HCT116 (cell line): ENCODE measurements at regions not wholly inside any gene's neighbourhood (a gene's known extent, or its start where the extent isn't known, plus 50 kb on each side); places are given as distances from the start of the nearest gene placed in this dataset.
"Not testable (repeated sequence)": the region's sequence is repeated elsewhere in the genome, so short reads cannot be mapped to it uniquely, and the experiment has no call there.

Source experiments
- ATAC-seq: fragments of 200-7000 bp; cut with Tn5 transposase; 2 replicates; pipeline ENCODE4 v1.9.1; 2020; ENCODE audit warnings: mild to moderate bottlenecking, moderate library complexity
- BruUV-seq: library from RNA; stranded (reverse); fragments of 400-500 nt; replicated peaks from 2 replicates; lab custom pipeline; 2021; lab: Mats Ljungman, UMichigan
- CTCF ChIA-PET: fragments of 300-600 bp; sonication (Branson Sonifier 250); formaldehyde crosslinking; loops from one replicate; lab custom pipeline; 2021; ENCODE audit warnings: antibody characterized with exemption; lab: Charles Lee
- POLR2A ChIA-PET: fragments of 300-600, 350-600 bp; sonication (Branson Sonifier 250); formaldehyde crosslinking; loops from one replicate; lab custom pipeline; 2021; ENCODE audit warnings: antibody characterized with exemption; lab: Charles Lee
- RAD21 ChIA-PET, 2 experiments: fragments of 300-600 bp; sonication (Branson Sonifier 250); formaldehyde crosslinking; loops; one replicate each; lab custom pipeline; 2023; ENCODE audit warnings: low total read pairs in 2 of 2; ENCODE audit not compliant: uncharacterized antibody in 2 of 2, unreplicated experiment in 2 of 2, low non-redundant PET in 1 of 2; lab: Charles Lee
- DNase-seq: peaks from one replicate; pipeline ENCODE4 v3.0.0-alpha.2; 2010; ENCODE audit warnings: low read depth, low spot score
- H2AFZ ChIP-seq: fragments of 200-600 bp; shearing (Covaris generic), sonication (generic); 2 replicates; pipeline ENCODE4 v1.6.1; 2017; ENCODE audit warnings: low read depth, mixed run types, mixed read lengths, antibody characterized with exemption, low read length; ENCODE audit not compliant: poor library complexity, severe bottlenecking
- H3K27ac ChIP-seq: 2 replicates; pipeline ENCODE4 v1.5.1; 2012; ENCODE audit warnings: low read depth, low read length
- H3K27me3 ChIP-seq: fragments of 200-600 bp; sonication (generic); 2 replicates; pipeline ENCODE4 v1.6.1; 2016; ENCODE audit warnings: mixed run types, low read length, mixed read lengths; ENCODE audit not compliant: insufficient read depth
- H3K36me3 ChIP-seq, 2 experiments: fragments of 200-500 bp in 1 of 2; fragments of 200-600 bp in 1 of 2; sonication (Bioruptor generic) in 1 of 2; sonication (generic) in 1 of 2; 2 replicates each; pipeline versions ENCODE4 v1.5.1 to v1.6.1; 2014 to 2016; ENCODE audit warnings: low read length in 2 of 2, inconsistent platforms in 1 of 2, mixed read lengths in 1 of 2, mixed run types in 1 of 2; ENCODE audit not compliant: insufficient read depth in 2 of 2, control insufficient read depth in 1 of 2
- H3K4me1 ChIP-seq, 2 experiments: fragments of 200-600 bp in 1 of 2; sonication (generic) in 1 of 2; 2 replicates each; pipeline versions ENCODE4 v1.5.1 to v1.6.1; 2012 to 2017; ENCODE audit warnings: low read length in 2 of 2, inconsistent platforms in 1 of 2, mild to moderate bottlenecking in 1 of 2, mixed read lengths in 1 of 2, mixed run types in 1 of 2, moderate library complexity in 1 of 2; ENCODE audit not compliant: insufficient read depth in 2 of 2, control insufficient read depth in 1 of 2
- H3K4me2 ChIP-seq: fragments of 200-600 bp; sonication (generic); 2 replicates; pipeline ENCODE4 v1.6.1; 2017; ENCODE audit warnings: mixed run types, low read length, mixed read lengths
- H3K4me3 ChIP-seq, 2 experiments: fragments of 200-600 bp in 1 of 2; sonication (generic) in 1 of 2; replicated peaks in 1 of 2; 2 replicates each; pipeline ENCODE4 v1.5.1; 2011 to 2016; ENCODE audit warnings: low read length in 2 of 2, control low read depth in 1 of 2, low read depth in 1 of 2, mild to moderate bottlenecking in 1 of 2, mixed read lengths in 1 of 2, mixed run types in 1 of 2
- H3K79me2 ChIP-seq: fragments of 200-600 bp; sonication (generic); 2 replicates; pipeline ENCODE4 v1.6.1; 2017; ENCODE audit warnings: mild to moderate bottlenecking, mixed run types, low read length, moderate library complexity, mixed read lengths; ENCODE audit not compliant: insufficient read depth
- H3K9ac ChIP-seq: fragments of 200-600 bp; sonication (generic); 2 replicates; pipeline ENCODE4 v1.6.1; 2016; ENCODE audit warnings: low read length, mixed read lengths
- H3K9me2 ChIP-seq: fragments of 200-600 bp; sonication (generic), shearing (Covaris generic); 2 replicates; pipeline ENCODE4 v1.6.1; 2017; ENCODE audit warnings: mixed run types, mild to moderate bottlenecking, moderate library complexity; ENCODE audit not compliant: insufficient read depth
- H3K9me3 ChIP-seq, 2 experiments: fragments of 200-500 bp in 1 of 2; fragments of 200-600 bp in 1 of 2; sonication (Bioruptor generic) in 1 of 2; sonication (generic) in 1 of 2; 2 replicates each; pipeline ENCODE4 v1.6.1; 2014 to 2017; ENCODE audit warnings: low read length in 2 of 2, mixed read lengths in 2 of 2, inconsistent platforms in 1 of 2, low read depth in 1 of 2, mild to moderate bottlenecking in 1 of 2, mixed run types in 1 of 2, moderate library complexity in 1 of 2; ENCODE audit not compliant: control insufficient read depth in 1 of 2, insufficient read depth in 1 of 2
- H4K20me1 ChIP-seq: fragments of 200-600 bp; sonication (generic), shearing (Covaris generic); 2 replicates; pipeline ENCODE4 v1.6.1; 2017; ENCODE audit warnings: mixed run types, mild to moderate bottlenecking, moderate library complexity; ENCODE audit not compliant: insufficient read depth
- ZFX ChIP-seq: fragments of 450-650 bp; IDR thresholded peaks from 2 replicates; pipeline ENCODE4 v1.6.1; 2017
- intact Hi-C: fragments of 100-400 bp; cut with micrococcal nuclease; formaldehyde crosslinking; loops from 2 replicates; pipeline ENCODE4 v1.10.0; 2022

- H3K27ac ChIP-seq, result not testable (repeated sequence)
These were observed 148.1 kb upstream of the ZNF469 start for GRCh38 chr16:88234421-88235271.

GRCh38 chr16:88235691-88236090 is 147.1 kb upstream of the ZNF469 start:
- H3K9me2 ChIP-seq, H4K20me1 ChIP-seq, H3K4me3 ChIP-seq, H3K27me3 ChIP-seq, H3K36me3 ChIP-seq, DNase-seq, POLR2A ChIA-PET, intact Hi-C loops, RAD21 ChIA-PET, BruUV-seq, H3K79me2 ChIP-seq, H2AFZ ChIP-seq, CTCF ChIA-PET, H3K9me3 ChIP-seq, H3K9ac ChIP-seq, ATAC-seq, H3K27ac ChIP-seq: not testable (repeated sequence)
- H3K4me1 ChIP-seq, result peaks cover 36 to 59% of the 10 kb centered on the region in 2 experiments
- H3K4me2 ChIP-seq, result peak overlapping the region; percentile 59

More at GRCh38 chr16:88234421-88235271, 148.1 kb upstream of the ZNF469 start:
- H2AFZ ChIP-seq, BruUV-seq, ATAC-seq, H4K20me1 ChIP-seq, H3K27me3 ChIP-seq, intact Hi-C loops, POLR2A ChIA-PET, CTCF ChIA-PET, DNase-seq, H3K9me3 ChIP-seq, H3K9me2 ChIP-seq, H3K4me3 ChIP-seq, H3K36me3 ChIP-seq, RAD21 ChIA-PET, H3K79me2 ChIP-seq, H3K9ac ChIP-seq: not testable (repeated sequence)
- peak overlapping the region; percentile 7; the same call in 1 of the 2 replicates for H3K4me2 ChIP-seq
- H3K4me1 ChIP-seq, result peaks cover 30 to 51% of the 10 kb centered on the region in 2 experiments
- peak; percentile 41; the same call in 1 of the 2 replicates for TF ChIP-seq ZFX

GRCh38 chr16:88236229-88236628 is 146.5 kb upstream of the ZNF469 start:
- DNase-seq, H3K27me3 ChIP-seq, H2AFZ ChIP-seq, H3K9me3 ChIP-seq, H3K79me2 ChIP-seq, H3K9me2 ChIP-seq, H3K4me3 ChIP-seq, ATAC-seq, H3K27ac ChIP-seq, RAD21 ChIA-PET, H3K9ac ChIP-seq, POLR2A ChIA-PET, intact Hi-C loops, BruUV-seq, CTCF ChIA-PET, H3K36me3 ChIP-seq, H4K20me1 ChIP-seq: not testable (repeated sequence)
- peaks cover 36 to 65% of the 10 kb centered on the region in 2 experiments for H3K4me1 ChIP-seq
- H3K4me2 ChIP-seq, result peak overlapping the region; percentile 59

GRCh38 chr16:88237314-88237713 is 145.4 kb upstream of the ZNF469 start:
- H3K27me3 ChIP-seq, H3K27ac ChIP-seq, intact Hi-C loops, H3K4me3 ChIP-seq, DNase-seq, H2AFZ ChIP-seq, H3K9me3 ChIP-seq, CTCF ChIA-PET, H4K20me1 ChIP-seq, H3K9me2 ChIP-seq, BruUV-seq, H3K79me2 ChIP-seq, ATAC-seq, POLR2A ChIA-PET, H3K9ac ChIP-seq, H3K36me3 ChIP-seq, RAD21 ChIA-PET: not testable (repeated sequence)
- Histone ChIP-seq H3K4me2 (peak overlapping the region; percentile 63; the same call in 1 of the 2 replicates), H3K4me1 (peaks cover 39 to 76% of the 10 kb centered on the region in 2 experiments)
